Spinal cord (tissue), 9 donors: ENCODE measurements at regions not wholly inside any gene's neighbourhood (a gene's known extent, or its start where the extent isn't known, plus 50 kb on each side); places are given as distances from the start of the nearest gene placed in this dataset.

ENCODE experiments used
- DNase-seq, 6 donors: peaks; one replicate each; pipeline versions ENCODE4 v3.0.0 to v3.0.0-alpha.2; 2013 to 2015; ENCODE audit warnings: low spot score in 6 of 6, low read depth in 4 of 6
- H3K27ac ChIP-seq: one replicate; pipeline ENCODE4 v1.5.1; 2013; ENCODE audit warnings: low read depth, low read length, control low read depth
- H3K27me3 ChIP-seq: one replicate; pipeline ENCODE4 v1.6.1; 2013; ENCODE audit warnings: low read length; ENCODE audit not compliant: control insufficient read depth, insufficient read depth
- H3K36me3 ChIP-seq: one replicate; pipeline ENCODE4 v1.6.1; 2013; ENCODE audit warnings: low read length; ENCODE audit not compliant: control insufficient read depth, insufficient read depth
- H3K4me1 ChIP-seq: one replicate; pipeline ENCODE4 v1.6.1; 2013; ENCODE audit warnings: low read length; ENCODE audit not compliant: control insufficient read depth, insufficient read depth
- H3K4me3 ChIP-seq: one replicate; pipeline ENCODE4 v1.5.1; 2013; ENCODE audit warnings: low read depth, low read length, control low read depth
- H3K9me3 ChIP-seq: one replicate; pipeline ENCODE4 v1.6.1; 2013; ENCODE audit warnings: low read length; ENCODE audit not compliant: control insufficient read depth, insufficient read depth
- WGBS: methylation state at CpG from one replicate; pipeline ENCODE4 v1.1.5; 2013; ENCODE audit warnings: missing lambda C conversion rate; ENCODE audit not compliant: insufficient coverage; 5-methylcytosine and 5-hydroxymethylcytosine counted together
- donor health status: healthy.

- DNase-seq: no peak
- H3K9me3 ChIP-seq: no peaks in the 10 kb centered on the region
- WGBS: 93% methylated on average over 2 of the region's 4 CpGs
- no peak overlapping the region for H3K27ac ChIP-seq
- no peaks in the 10 kb centered on the region for H3K36me3 ChIP-seq
- no peaks in the 10 kb centered on the region for H3K4me1 ChIP-seq
- no peaks in the 10 kb centered on the region for H3K27me3 ChIP-seq
- H3K4me3 ChIP-seq: no peak overlapping the region
Observed at GRCh38 chr9:23379842-23380241, 446.2 kb downstream of the ELAVL2 start.

DNA sequence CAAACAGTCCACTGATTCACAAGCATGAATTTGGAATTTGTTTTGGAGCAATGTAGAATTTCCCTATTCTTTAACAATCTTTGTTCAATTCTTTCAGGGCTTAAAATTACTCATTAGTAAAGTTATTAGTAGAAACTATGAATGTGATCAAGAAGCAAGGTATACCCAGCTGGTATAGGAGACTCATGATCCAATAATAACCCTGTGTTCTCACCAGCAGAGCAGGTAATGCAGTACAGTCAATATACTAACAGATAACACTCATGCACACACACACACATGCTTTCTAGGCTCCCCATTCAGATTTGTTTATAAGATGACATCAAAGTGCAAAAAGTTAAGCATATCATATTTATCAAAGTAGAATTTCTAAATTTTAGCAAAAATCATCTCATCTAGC, 445.2 kb downstream of the ELAVL2 start:
- Histone ChIP-seq H3K4me1 (no peaks in the 10 kb centered on the region), H3K9me3 (no peaks in the 10 kb centered on the region), H3K4me3 (no peak overlapping the region), H3K36me3 (no peaks in the 10 kb centered on the region), H3K27me3 (no peaks in the 10 kb centered on the region), H3K27ac (no peak overlapping the region)
- no peak for DNase-seq

DNA sequence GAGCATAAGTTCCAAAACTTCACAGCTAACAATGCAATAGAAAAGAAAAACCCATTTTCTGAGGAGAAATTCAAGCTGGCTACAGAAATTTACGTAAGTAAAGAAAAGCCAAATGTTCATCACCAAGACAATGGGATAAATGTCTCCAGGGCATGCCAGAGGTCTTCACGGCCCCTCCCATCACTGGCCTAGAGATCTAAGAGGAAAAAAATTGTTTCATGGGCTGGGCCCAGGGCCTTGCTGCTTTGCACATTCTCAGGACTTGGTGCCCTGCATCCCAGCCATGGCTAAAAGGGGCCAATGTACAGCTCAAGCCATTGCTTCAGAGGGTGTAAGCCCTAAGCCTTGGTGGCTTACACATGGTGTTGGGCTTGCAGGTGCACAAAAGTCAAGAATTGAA, 443.6 kb downstream of the ELAVL2 start:
- 78% methylated on average over 1 of the region's 2 CpGs for WGBS
- H3K36me3 ChIP-seq: no peaks in the 10 kb centered on the region
- H3K4me3 ChIP-seq: no peak overlapping the region
- no peaks in the 10 kb centered on the region for H3K9me3 ChIP-seq
- H3K4me1 ChIP-seq: no peaks in the 10 kb centered on the region
- no peak for DNase-seq
- no peak overlapping the region for H3K27ac ChIP-seq
- H3K27me3 ChIP-seq: no peaks in the 10 kb centered on the region

GRCh38 chr9:23394189-23394588, 431.9 kb downstream of the ELAVL2 start:
- Histone ChIP-seq H3K4me3 (no peak overlapping the region), H3K4me1 (no peaks in the 10 kb centered on the region), H3K27ac (no peak overlapping the region), H3K36me3 (no peaks in the 10 kb centered on the region), H3K9me3 (no peaks in the 10 kb centered on the region), H3K27me3 (no peaks in the 10 kb centered on the region)
- DNase-seq: no peak
- no CpG with 5 or more reads among the region's 4 CpGs for WGBS

DNA sequence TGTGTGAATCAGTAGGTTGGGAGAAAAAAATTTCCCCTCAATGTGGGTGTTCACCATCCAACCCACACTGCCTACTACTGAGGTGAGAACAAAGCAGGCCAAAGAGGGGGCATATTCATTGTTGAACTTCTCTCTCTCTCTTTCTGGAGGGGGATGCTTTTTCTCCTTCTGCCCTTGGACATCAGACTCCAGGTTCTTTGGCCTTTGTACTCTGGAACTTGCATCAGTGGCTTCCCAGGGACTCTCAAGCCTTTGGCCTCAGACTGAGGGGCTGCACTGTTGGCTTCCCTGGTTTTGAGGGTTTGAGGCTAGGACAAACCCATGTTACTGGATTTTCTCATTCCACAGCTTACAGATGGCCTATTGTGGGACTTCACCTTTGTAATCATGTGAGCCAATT, 417.2 kb downstream of the ELAVL2 start:
- Histone ChIP-seq H3K9me3 (no peaks in the 10 kb centered on the region), H3K4me1 (no peaks in the 10 kb centered on the region), H3K36me3 (no peaks in the 10 kb centered on the region), H3K4me3 (no peak overlapping the region), H3K27me3 (no peaks in the 10 kb centered on the region), H3K27ac (no peak overlapping the region)
- no peak for DNase-seq

- Histone ChIP-seq H3K4me3 (no peak overlapping the region), H3K4me1 (no peaks in the 10 kb centered on the region), H3K36me3 (no peaks in the 10 kb centered on the region), H3K27me3 (no peaks in the 10 kb centered on the region), H3K9me3 (no peaks in the 10 kb centered on the region), H3K27ac (no peak overlapping the region)
- 71% methylated on average over 1 of the region's 3 CpGs for WGBS
- DNase-seq: peak in 2 of 6 donors; percentile 4 to 83
Observed at GRCh38 chr9:23412046-23412445, 414.0 kb downstream of the ELAVL2 start.

DNA sequence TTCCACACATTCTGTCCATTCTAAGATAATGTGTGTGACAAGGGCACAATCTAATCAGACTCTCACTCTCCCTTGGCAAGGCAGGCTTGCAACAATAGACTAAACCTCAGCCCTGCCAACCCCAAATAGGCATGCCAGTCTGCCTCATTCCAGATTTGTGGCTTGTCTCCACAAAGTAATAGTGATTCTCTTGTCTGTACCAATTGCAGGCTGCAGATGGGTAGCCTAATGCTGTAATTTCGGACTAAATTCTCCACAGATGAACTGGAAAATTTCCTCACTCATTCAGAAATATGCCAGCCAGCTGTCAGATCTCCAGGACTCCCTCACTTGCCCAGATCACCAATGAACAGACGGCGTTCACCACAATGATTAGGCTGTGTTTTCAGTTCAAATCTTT, 413.6 kb downstream of the ELAVL2 start:
- Histone ChIP-seq H3K27me3 (no peaks in the 10 kb centered on the region), H3K9me3 (no peaks in the 10 kb centered on the region), H3K27ac (no peak overlapping the region), H3K36me3 (no peaks in the 10 kb centered on the region), H3K4me1 (no peaks in the 10 kb centered on the region), H3K4me3 (no peak overlapping the region)
- 60% methylated on average over 1 of the region's 3 CpGs for WGBS
- peak in 4 of 6 donors; percentile 1 to 93 (median 64) for DNase-seq

- no peak overlapping the region for H3K27ac ChIP-seq
- peak in 1 of 6 donors; percentile 82 for DNase-seq
- H3K9me3 ChIP-seq: no peaks in the 10 kb centered on the region
- WGBS: 69% methylated on average over 2 of the region's 2 CpGs
- H3K4me3 ChIP-seq: no peak overlapping the region
- no peaks in the 10 kb centered on the region for H3K4me1 ChIP-seq
- H3K27me3 ChIP-seq: no peaks in the 10 kb centered on the region
- no peaks in the 10 kb centered on the region for H3K36me3 ChIP-seq
Observed at GRCh38 chr9:23413541-23413940, 412.5 kb downstream of the ELAVL2 start.

- Histone ChIP-seq H3K27ac (no peak overlapping the region), H3K36me3 (no peaks in the 10 kb centered on the region), H3K4me3 (no peak overlapping the region), H3K4me1 (no peaks in the 10 kb centered on the region), H3K9me3 (no peaks in the 10 kb centered on the region), H3K27me3 (no peaks in the 10 kb centered on the region)
- no peak for DNase-seq
- 100% methylated on average over 1 of the region's 6 CpGs for WGBS
Observed at GRCh38 chr9:23423999-23424398, 402.0 kb downstream of the ELAVL2 start.

GRCh38 chr9:23426144-23426543, 399.9 kb downstream of the ELAVL2 start:
- no peaks in the 10 kb centered on the region for H3K9me3 ChIP-seq
- no CpG with 5 or more reads among the region's 1 CpG for WGBS
- no peaks in the 10 kb centered on the region for H3K27me3 ChIP-seq
- DNase-seq: no peak
- H3K27ac ChIP-seq: no peak overlapping the region
- H3K4me3 ChIP-seq: no peak overlapping the region
- no peaks in the 10 kb centered on the region for H3K36me3 ChIP-seq
- no peaks in the 10 kb centered on the region for H3K4me1 ChIP-seq
